ENCODE measurements at regions not wholly inside any gene's neighbourhood (a gene's known extent, or its start where the extent isn't known, plus 50 kb on each side); places are given as distances from the start of the nearest gene placed in this dataset.
"Not testable (repeated sequence)": the region's sequence is repeated elsewhere in the genome, so short reads cannot be mapped to it uniquely, and the experiment has no call there.

DNA sequence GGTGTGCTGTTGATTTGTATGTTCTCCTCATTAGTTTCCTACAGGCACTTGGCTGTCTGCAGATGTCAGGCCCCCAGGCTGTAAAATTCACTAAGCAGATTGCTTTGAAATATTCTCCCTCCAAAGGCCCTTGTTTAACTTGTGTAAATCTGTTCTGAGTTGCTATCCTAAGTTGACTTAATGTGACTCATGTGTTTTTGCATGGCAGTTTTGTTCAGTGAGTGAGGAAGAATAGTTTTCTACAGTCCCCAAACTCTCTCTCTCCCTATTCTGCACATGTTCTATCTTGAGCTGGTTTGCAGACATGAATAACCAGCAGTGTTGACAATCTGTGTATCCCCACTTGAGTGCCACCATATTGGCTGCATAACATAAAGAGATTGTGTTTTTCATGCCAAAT is 1005.4 kb upstream of the DDX18 start:
- no peak overlapping the region for H3K4me3 ChIP-seq (ENCODE audit: low read depth, poor library complexity, severe bottlenecking)
- intact Hi-C loops (cut with DNase I; ENCODE audit: low total_unique reads), result no loop called here
- DNase-seq (ENCODE audit: low spot score in 2 of 2), result no peak
- TF ChIP-seq, protein P1, sequence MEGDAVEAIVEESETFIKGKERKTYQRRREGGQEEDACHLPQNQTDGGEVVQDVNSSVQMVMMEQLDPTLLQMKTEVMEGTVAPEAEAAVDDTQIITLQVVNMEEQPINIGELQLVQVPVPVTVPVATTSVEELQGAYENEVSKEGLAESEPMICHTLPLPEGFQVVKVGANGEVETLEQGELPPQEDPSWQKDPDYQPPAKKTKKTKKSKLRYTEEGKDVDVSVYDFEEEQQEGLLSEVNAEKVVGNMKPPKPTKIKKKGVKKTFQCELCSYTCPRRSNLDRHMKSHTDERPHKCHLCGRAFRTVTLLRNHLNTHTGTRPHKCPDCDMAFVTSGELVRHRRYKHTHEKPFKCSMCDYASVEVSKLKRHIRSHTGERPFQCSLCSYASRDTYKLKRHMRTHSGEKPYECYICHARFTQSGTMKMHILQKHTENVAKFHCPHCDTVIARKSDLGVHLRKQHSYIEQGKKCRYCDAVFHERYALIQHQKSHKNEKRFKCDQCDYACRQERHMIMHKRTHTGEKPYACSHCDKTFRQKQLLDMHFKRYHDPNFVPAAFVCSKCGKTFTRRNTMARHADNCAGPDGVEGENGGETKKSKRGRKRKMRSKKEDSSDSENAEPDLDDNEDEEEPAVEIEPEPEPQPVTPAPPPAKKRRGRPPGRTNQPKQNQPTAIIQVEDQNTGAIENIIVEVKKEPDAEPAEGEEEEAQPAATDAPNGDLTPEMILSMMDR (IDR thresholded peaks at IDR 0.05), result no peak
- no peak for TF ChIP-seq POLR2A (IDR thresholded peaks at IDR 0.05)

DNA sequence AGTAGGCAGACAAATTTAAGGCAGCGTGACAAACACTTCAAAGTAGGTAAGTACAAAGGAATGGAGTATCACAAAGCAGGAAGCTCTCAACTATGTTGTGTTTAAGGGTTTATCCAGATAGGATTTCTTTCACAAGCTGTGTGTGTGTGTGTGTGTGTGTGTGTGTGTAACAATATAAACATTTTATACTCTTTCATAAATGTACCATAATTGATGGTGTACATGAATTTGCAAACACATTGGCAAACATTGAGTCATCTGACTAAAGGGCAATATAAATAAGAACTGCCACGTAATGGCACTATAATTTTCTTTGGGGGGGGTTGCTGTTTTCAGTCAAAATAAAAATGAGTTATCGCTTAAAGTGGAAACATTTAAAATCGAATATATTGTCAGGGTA is 1004.4 kb upstream of the DDX18 start:
- no peak for DNase-seq (ENCODE audit: low spot score in 2 of 2)
- no peak overlapping the region for H3K4me3 ChIP-seq (ENCODE audit: low read depth, poor library complexity, severe bottlenecking)
- no peak for TF ChIP-seq POLR2A (IDR thresholded peaks at IDR 0.05)
- TF ChIP-seq, protein P1 (IDR thresholded peaks at IDR 0.05), result no peak
- 69 to 72% methylated on average over 4 of the region's 4 CpGs for WGBS, 2 donors
- intact Hi-C loops (cut with DNase I; ENCODE audit: low total_unique reads), result no loop called here

DNA sequence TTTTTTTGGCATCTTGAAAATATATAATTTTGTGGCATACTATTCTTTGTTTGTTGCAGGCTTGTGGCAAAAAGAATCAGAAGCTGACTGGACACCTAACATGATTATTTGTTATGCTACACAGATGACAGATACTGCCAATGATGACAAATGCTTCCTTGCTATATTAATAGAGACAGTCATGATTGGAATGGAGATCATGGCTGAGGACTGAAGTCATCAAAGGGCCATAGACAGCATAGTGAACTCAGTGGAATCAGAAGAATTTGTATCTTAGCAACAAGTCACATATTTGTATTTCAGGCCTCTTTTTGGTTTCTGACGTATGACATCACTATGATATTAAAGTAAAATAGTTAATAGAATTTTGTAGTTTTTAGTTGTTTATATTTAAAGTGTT is 1003.8 kb upstream of the DDX18 start:
- no peak for DNase-seq (ENCODE audit: low spot score in 2 of 2)
- WGBS, 2 donors, result 37 to 84% methylated on average over 1 of the region's 1 CpG
- TF ChIP-seq POLR2A (IDR thresholded peaks at IDR 0.05), result no peak
- TF ChIP-seq, protein P1 (IDR thresholded peaks at IDR 0.05), result no peak
- no peak overlapping the region for H3K4me3 ChIP-seq (ENCODE audit: low read depth, poor library complexity, severe bottlenecking)
- intact Hi-C loops (cut with DNase I; ENCODE audit: low total_unique reads), result no loop called here

DNA sequence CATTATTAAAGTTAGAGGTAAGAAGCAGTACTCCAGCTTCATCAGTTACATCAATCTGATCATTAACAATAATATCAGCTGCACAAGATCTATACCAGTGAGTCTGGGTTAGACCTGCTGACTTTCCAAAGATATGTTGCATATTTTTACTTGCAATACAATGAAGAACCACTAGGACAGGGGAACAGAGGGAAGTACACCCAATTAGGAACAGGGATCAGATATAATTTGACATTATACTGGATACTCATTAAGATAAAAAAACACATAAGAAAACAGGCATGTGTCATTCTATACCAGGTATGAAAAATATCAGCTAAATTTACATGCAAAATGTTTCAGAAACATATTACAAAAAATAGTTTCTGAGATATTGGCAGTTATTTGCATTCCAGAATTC is 995.1 kb upstream of the DDX18 start:
- TF ChIP-seq POLR2A (IDR thresholded peaks at IDR 0.05), result no peak
- TF ChIP-seq, protein P1 (IDR thresholded peaks at IDR 0.05), result no peak
- H3K4me3 ChIP-seq (ENCODE audit: low read depth, poor library complexity, severe bottlenecking), result no peak overlapping the region
- DNase-seq (ENCODE audit: low spot score in 2 of 2), result no peak
- intact Hi-C loops (cut with DNase I; ENCODE audit: low total_unique reads), result no loop called here

DNA sequence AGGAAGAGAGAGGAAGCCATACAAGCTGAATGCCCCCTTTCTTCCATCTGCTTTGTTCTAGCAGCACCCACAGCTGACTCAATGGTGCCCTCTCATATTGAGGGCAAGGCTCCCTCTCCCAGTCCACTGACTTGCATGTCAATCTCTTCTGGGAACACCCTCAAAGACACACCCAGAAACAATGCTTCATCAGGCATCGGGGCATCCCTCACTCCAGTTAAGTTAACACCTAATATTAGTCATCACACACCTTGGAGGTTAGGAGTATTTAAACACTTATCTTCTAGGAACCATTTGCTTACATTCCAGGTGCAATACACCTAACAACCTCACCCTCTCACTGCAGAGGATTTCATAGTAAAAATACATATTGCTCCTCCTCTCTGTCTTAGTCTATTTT is 993.5 kb upstream of the DDX18 start:
- H3K4me3 ChIP-seq (ENCODE audit: low read depth, poor library complexity, severe bottlenecking), result no peak overlapping the region
- DNase-seq (ENCODE audit: low spot score in 2 of 2), result no peak
- no peak for TF ChIP-seq POLR2A (IDR thresholded peaks at IDR 0.05)
- TF ChIP-seq, protein P1 (IDR thresholded peaks at IDR 0.05), result no peak
- intact Hi-C loops (cut with DNase I; ENCODE audit: low total_unique reads), result no loop called here
- 85% methylated on average over 1 of the region's 1 CpG for WGBS, 2 donors

DNA sequence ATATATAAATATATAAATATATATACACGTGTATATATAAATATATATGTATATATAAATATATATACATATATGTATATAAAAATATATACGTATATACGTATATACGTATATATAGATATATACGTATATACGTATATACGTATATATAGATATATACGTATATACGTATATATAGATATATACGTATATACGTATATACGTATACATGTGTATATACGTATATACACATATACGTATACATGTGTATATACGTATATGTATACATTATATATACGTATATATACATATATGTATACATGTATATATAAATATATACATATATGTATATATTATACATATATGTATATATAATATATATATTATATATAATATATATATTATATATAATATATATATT is 984.9 kb upstream of the DDX18 start:
- H3K4me3 ChIP-seq (ENCODE audit: low read depth, poor library complexity, severe bottlenecking); intact Hi-C loops (cut with DNase I; ENCODE audit: low total_unique reads); DNase-seq (ENCODE audit: low spot score in 2 of 2): not testable (repeated sequence)
- WGBS, 2 donors, result 63 to 86% methylated on average over 15 to 16 of the region's 16 CpGs

Measured in lower leg skin (tissue), 4 donors.